Peyer's patch (tissue), 4 donors: ENCODE measurements at regions not wholly inside any gene's neighbourhood (a gene's known extent, or its start where the extent isn't known, plus 50 kb on each side); places are given as distances from the start of the nearest gene placed in this dataset.

Source experiments
- POLR2A ChIP-seq, 2 donors: fragments of 450-650 bp; IDR thresholded peaks; one replicate each; pipeline ENCODE4 v1.5.1; 2017; ENCODE audit warnings: antibody characterized with exemption in 2 of 2, mild to moderate bottlenecking in 2 of 2, moderate library complexity in 2 of 2
- TF ChIP-seq, protein P1 (sequence below), 6 experiments: fragments of 450-650 bp in 4 of 6; fragments of 200-600 bp in 2 of 6; sonication (generic) in 1 of 6; IDR thresholded peaks; one replicate each; pipeline ENCODE4 v1.5.1; 2017 to 2019; ENCODE audit warnings: antibody characterized with exemption in 6 of 6, mild to moderate bottlenecking in 3 of 6, moderate library complexity in 1 of 6

DNA sequence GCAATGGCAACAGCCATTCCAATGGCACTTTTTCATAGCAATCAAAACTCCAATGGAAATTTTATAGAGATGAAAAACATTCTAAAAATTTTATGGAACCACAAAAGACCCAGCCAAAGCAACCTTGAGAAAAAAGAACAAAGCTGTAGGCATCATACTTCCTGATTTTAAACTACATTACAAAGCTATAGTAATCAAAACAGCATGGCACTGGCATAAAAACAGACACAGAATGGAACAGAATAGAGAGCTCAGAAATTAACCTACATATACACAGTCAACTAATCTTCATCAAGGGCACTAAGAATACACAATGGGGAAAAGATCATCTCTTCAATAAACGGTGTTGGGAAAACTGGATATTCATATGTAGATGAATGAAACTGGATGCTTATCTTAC is 401.5 kb downstream of the NPHP4 start:
- no peak for TF ChIP-seq POLR2A (IDR thresholded peaks at IDR 0.05)
- TF ChIP-seq, protein P1, sequence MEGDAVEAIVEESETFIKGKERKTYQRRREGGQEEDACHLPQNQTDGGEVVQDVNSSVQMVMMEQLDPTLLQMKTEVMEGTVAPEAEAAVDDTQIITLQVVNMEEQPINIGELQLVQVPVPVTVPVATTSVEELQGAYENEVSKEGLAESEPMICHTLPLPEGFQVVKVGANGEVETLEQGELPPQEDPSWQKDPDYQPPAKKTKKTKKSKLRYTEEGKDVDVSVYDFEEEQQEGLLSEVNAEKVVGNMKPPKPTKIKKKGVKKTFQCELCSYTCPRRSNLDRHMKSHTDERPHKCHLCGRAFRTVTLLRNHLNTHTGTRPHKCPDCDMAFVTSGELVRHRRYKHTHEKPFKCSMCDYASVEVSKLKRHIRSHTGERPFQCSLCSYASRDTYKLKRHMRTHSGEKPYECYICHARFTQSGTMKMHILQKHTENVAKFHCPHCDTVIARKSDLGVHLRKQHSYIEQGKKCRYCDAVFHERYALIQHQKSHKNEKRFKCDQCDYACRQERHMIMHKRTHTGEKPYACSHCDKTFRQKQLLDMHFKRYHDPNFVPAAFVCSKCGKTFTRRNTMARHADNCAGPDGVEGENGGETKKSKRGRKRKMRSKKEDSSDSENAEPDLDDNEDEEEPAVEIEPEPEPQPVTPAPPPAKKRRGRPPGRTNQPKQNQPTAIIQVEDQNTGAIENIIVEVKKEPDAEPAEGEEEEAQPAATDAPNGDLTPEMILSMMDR (IDR thresholded peaks at IDR 0.05): no peak
